Fibroblast of the conjunctiva (primary cell): ENCODE measurements at regions not wholly inside any gene's neighbourhood (a gene's known extent, or its start where the extent isn't known, plus 50 kb on each side); places are given as distances from the start of the nearest gene placed in this dataset.
A peak's percentile ranks its signal among the peaks of the same experiment; 100 is the strongest.

Experiments
- DNase-seq: peaks from one replicate; pipeline ENCODE4 v3.0.0-alpha.2; 2010; ENCODE audit warnings: low read depth

DNA sequence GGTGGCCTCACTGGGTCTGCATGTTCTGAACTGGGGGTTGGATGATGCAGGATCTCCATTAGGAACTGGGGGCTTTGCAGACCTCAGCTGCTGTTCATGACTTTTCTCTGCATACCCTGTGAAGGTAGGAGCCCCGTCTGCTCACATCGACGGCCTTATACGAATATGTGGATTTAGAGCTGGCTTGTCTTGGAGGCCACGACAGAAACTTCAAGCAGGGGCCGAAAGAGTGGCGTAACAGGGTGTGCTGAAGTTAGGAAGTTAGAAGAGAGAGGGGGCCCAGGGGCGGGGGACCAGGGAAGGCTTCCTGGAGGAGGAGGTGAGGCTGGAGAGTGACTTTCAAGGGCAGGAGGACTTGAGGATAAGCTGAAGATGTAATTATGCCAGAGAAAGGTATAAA is 144.9 kb downstream of the TSN start:
- no peak for DNase-seq

DNA sequence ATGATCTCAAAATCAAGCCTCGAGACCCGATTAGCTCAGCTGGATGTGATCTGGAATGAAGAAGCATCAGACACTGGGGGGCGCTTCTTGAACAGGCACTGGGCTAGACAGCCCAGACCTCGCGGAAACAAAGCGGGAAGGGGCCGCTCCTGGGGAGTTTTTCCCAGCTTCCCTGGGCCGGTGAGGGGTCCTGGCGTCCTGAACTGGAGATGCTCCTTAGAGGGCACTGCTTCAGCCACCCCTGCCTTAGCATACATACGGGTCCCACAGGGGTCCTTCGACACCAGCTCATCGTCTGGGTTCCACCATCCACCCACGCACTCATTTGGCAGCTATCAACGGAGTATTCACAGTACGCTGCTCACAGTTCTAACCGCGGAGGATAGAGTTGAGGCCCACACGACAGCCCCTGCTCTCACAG is 146.7 kb downstream of the TSN start:
- DNase-seq: no peak

DNA sequence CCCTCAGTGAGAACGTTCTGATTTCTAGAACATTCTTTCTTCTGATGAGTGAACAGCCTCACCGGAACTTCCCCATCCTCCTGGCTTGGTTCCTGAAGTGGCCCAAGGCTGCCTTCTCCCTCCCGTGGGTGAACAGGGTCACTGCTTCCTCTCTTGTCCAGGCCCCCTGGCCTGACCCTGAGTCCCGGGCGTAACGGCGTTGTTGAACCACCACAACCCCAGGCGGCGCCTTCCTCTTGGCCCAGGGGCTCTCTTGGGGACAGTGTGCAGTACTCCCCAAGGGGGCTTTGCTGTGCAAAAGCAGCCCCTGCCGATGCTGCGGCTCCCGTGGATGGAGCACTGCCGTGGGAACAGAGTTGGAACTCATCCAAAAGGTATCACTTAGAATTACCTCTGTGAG is 147.2 kb downstream of the TSN start:
- DNase-seq: no peak

DNA sequence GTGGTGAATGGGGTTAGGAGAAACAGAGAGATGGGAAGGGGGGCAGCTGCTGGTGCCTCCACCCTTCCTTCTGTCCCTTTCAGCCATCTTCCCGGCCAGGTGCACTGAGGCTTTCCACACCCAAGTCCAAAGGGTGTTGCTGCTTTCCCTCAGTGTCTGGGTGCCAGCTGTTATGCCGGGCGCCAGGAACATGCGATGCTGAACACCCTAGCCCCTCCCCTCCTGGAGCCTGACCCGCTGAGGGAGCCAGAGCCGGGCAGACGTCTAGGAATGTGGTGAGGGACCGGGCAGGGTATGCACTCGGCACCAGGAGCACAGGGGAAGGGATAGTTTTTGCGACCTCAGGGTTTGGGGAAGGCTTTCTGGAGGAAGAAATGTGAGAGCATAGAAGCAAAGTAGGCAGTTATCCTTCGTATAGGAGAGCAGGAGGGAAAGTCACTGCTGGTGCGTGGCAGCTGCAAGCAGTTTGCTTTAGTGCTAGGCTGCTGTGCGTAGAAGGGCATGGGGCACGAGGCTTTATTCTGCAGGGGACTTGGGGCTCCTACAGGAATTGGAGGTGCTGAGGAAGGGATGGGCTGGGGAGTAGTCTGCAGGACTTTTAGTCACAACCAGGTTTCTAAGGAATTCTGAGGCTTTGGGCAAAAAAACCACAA is 147.7 kb downstream of the TSN start:
- DNase-seq: no peak

DNA sequence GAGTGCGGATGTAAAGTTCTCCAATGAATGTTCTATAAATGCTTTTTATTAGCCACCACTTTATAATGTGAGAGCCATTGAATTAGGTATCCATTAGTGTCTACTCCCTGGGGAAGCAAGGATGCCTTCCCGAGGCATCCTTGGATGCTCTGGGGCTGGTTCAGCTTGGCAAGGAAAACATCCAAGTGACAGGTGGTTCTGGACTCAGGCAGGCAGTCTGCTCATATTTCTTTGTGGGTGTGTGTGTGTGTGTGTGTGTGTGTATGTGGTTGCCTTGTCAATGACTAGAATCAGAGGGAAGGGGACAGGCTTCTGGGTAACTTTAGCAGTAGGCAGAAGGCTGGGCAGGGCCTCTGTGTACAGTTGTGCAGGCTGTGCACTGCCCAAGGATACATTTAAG is 149.2 kb downstream of the TSN start:
- DNase-seq: no peak

DNA sequence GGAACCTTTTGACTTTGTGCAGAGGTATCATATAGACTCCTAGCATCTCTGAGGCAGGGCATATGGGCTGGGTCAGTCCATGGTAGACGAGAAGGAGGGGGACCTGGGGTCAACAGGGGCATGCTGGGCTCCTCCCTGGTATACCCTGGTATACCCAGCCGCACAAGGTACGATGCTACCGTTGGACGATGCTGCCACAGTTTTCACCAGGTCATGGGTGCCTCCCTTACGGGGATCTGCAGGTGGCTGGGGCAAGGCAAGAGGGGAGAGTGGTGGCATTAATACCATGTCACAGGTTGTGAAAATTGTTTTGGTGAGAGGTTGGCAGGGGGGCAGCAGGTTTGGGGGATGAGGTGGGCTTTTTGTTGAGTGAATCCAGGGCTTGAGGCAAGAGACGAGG is 149.8 kb downstream of the TSN start:
- DNase-seq: no peak

DNA sequence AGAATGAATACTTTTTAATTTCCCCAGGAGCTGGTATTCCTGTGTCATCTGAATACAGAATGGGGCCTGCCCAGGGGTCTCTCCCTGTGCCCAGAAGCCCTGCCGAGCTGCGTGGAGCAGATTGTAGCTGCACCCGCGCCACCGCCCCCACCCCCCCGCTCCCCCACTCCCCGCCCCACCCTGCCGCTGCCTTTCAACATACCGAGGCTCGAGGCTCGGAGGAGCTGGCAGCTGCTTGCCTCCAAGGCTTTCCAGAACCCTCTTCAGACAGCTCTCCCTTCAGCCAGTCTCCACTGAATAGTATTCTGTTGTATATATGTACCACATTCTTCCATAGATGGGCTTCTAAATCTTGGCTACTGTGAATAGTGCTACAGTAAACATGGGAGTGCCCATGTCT is 150.7 kb downstream of the TSN start:
- no peak for DNase-seq

DNA sequence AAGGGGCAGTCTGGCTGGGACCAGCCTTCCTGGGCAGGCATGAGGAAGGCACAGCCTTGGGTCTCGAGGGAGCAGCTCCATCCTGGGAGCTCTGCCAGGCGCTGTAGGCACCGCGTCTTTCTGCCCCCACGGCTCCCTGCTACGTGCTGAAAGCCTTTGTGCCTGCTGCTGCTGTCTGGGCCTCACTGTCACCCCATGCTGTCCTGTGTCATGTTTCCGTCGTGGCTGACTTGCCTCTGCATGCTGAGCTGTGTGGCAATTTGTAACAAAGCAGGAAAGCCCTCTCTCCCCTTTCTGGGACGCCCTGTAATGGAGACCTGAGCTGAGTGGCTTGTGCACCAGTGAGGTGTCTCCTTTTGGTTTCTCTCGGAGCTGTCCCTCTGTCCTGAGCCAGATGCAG is 152.5 kb downstream of the TSN start:
- DNase-seq: no peak

DNA sequence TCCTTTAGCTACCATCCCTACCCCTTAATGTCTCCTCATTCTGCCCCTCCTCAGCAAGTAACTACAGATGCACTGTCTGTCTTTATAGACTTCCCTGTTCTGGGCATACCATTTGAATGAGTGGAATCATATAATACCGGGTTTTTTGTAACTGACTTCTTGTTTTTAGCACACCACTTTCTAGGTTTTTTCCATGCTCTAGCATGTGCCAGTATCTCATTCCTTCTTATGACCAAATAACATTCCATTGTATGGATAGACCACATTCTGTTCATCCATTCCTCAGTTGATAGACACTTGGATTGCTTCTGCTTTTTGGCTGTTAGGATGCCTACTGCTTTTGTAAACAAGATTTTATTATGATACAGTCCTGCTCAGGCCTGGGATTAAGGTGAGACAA is 154.7 kb downstream of the TSN start:
- no peak for DNase-seq

DNA sequence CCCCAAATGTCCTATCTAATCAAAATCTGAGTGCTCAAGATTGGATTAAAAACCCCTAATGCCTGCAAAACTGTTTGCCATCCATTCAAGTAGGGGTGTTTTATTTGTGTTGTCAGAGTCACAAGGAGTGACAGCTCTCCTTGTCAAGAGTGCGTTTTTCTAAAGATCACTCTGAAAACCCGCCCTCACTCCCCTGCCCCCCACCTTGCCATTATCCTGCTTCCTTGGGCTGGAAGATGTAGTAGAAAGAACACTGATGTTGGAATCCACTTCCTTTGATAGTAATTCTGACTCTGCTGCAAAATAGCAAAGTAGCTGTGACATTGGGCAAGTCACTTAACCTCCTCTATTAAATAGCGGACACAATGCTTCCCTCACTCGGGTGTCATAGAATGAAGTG is 155.6 kb downstream of the TSN start:
- no peak for DNase-seq

DNA sequence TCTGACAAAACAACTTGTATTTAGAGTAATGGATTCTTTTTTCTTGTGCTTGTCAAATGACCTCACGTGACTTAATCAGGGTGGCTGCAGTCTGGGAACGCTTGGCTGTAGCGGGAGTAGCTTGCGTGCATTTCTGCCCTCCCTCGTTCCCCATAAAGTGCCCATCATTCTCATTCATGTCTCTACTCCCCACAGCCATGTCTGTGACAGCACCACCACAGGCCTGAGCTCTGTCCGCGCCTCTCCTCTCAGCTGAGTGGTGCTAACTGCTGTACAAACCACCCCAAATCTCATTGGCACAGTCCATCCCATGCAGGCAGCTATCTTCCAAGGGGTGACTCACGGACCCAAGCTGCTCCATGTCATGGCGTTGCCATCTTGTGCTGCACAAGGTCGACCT is 161.7 kb downstream of the TSN start:
- no peak for DNase-seq

DNA sequence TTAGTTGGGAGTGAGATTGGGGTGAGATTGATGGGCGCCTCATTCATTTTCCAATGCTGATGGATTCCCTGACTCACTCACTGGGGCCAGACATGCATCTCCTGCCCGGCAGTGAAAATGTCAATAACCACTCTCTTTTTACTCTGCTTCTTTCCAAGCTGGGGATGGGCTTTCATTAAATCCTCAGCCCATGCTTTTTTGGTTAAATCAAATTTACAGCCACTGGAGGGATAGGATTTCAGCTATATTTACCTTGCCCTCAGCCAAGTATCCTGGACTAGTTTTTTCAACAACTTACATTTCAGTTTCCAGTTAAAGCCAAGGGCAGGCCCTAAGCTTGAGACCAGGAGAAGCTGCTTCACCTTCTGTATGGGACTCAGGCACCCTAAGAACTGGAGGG is 162.8 kb downstream of the TSN start:
- no peak for DNase-seq

DNA sequence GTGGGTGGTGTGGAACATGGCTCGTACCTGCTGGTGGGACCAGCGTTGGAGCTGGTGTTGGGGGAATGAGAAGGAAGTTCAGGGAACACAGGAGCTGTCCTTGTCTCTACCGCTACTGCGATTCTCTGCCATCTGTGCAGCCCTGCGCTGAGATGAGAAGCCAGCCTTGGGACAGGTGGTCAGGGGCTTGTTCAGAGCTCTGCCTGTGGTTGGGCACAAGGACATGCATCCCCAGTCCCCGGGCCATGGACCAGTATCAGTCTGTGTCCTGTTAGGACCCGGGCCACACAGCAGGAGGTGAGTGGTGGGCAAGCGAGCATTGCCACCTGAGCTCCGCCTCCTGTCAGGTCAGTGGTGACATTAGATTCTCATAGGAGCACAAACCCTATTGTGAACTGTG is 164.4 kb downstream of the TSN start:
- no peak for DNase-seq

DNA sequence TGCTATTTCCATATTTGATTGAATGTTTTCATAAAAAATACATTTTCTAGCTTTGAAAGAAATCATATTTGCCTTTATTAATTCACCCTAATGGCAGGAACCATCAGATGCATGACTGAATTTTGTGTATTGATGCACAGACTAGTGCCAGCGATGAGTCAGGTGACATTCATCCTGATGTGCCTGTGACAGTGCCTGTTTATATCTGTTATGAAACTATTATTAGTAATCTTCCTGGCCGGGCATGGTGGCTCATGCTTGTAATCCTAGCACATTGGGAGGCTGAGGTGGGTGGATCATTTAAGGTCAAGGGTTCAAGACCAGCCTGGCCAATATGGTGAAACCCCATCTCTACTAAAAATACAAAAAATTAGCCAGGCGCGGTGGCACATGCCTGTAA is 170.0 kb downstream of the TSN start:
- DNase-seq: no peak

DNA sequence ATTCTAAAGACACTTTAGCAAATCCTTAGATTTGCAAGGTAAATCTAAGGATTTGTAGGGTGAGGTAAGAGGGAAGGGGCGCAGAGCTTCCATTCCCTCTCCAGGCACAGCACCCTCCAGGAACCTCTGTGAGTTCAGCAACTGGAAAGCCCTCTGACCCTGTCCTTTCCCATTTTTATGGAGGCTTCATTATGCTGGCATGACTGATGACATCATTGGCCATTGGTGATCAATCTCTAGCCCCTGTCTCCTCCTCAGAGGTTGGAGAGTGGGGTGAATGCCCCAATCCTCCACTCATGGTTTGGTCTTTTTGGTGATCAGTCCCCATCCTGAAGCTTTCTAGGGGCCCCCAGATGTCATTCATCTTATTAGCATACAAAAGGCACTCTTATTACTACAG is 187.8 kb downstream of the TSN start:
- DNase-seq: no peak

DNA sequence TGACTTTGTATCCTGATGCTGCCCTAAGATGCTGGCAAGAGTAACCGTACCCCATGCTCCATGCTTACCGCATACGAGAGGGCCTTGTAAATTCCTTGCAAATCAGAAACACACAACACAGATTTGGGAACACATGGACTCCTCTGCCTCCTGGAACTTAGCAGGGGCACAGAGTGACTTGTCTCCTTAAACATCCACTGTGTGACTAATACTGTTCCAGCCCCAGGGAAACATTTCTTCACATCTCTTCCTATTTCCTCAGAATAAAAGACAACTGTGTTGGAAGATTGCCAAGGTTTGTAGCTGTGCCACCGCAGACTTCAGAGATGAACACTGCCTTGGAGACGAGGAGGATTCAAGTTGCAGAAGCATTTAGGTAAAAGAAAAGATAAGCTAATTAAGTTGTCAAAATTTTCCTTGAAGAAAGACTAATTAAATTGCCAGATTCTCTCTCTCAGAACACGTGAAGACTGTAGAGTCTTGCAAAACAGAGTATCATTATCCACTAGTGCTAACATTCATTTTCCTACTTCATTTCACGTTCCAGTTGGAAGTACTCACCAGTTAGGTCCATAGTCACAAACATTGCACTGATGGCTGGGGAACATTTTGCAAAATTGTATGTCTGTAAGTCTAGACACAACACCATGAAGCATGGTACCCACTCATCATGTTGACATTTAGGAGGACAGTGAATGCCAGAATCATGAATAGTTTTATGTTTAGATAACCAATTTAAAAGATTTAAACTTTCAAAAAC is 188.8 kb downstream of the TSN start:
- peak; percentile 76 for DNase-seq

DNA sequence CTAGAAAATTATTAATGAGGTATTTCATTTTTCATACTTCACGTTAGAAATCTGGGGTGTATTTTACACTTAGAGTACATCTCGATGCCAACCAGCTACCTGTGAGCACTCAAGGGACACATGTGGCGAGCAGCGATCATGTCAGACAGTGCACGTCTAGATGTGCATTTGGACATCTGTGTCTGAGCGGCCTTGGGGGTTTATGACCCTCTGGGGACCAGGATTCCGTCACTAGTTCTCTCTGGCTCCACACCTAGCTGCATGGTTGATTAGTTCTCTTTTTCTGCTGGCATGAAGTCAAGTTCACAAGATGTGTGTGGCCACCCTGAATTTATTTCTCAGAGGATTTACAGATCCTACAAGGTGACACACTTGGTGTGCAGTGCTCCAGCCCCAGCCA is 192.2 kb downstream of the TSN start:
- DNase-seq: no peak

DNA sequence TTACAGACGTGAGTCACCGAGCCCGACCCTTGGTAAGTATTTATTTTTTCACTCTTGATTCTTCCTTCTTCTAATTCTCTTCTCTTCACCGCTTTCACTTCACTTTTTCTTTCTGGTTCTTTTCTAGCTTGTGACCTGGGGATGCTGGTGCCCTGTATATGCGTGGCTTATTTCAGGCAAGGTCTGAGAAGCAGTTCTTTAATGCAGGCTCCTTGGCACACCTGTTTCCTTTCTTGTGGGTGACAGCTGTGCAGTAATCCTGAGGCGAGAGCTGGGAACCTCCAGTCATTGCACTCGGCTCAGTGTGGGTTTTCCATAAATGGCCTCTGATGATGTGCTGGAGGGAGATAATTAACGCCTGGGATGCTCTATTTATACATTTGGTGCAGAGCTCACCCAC is 193.8 kb downstream of the TSN start:
- DNase-seq: no peak

DNA sequence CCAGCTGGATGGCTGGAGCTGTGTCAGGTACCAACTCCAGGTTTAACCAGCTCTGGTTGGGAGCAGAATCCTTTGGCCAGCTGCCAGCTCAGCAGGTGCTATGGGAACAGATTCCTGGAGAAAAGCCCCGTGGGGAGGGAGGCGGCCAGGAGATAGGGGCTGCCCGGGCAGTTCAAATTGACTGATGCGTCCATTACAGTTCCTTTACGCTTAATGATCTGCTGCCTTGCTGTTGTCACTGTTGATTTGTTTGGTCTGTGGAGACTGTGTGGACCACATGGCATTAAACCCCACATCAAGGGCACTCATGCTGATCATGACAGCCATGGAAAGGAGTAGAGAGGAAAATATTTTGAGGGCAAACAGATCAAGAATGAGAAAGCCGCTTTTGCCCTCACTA is 200.0 kb downstream of the TSN start:
- no peak for DNase-seq

DNA sequence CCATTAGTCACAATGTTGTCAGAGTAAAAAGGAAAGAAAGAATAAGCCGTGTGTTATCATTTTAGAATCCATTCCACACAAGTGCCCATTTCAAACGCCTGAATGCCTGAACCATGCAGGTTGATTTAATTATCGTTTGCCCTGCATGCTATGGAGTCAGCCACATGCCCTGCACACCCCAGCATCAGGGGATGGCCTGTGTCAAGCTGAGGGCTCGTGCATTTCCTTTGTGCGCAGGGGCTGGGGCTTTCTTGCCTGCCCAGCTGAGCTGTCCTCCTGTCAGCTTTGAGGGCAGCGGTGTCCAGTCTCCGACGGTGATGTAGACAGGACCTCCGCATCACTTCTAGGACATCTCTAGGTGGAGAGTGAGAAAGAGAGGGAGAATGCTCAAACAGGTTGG is 200.4 kb downstream of the TSN start:
- DNase-seq: no peak

DNA sequence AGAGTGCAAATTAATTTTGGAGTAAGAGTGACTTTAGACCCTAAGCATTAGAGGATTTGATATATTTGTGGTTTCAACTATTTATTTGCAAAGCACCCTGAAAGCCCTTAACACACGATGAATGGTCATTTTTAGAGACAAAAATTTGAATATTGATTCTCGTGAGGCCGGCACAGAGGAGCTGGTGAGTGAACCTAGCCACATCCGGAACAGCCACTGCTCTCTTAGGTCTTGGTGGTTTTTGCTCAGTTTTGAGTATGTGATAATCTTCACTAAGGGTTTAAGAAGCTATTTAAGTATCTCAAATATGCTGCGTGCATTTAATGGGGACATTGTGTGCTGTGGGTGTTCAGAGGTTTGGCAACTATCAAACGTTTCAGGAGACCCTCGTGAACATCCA is 204.8 kb downstream of the TSN start:
- no peak for DNase-seq

DNA sequence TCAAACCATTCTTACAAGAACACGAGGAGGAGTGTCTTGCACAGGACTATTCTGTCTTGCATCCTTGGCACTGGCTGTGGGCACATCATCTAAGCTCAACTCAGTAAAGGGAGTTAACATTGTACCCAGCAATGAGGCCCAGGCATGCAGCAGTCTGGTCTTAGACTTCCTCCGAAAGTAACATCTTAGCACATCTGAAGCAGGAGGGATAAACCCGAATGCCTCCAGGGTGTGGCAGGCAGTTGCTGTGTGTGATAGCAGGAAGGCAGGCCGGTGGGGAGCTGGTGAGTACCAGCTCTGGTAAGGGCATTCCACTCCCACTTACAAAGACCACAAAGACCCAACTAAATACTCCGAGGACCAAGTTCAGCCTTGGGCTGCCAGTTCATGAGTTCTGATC is 206.3 kb downstream of the TSN start:
- DNase-seq: no peak

DNA sequence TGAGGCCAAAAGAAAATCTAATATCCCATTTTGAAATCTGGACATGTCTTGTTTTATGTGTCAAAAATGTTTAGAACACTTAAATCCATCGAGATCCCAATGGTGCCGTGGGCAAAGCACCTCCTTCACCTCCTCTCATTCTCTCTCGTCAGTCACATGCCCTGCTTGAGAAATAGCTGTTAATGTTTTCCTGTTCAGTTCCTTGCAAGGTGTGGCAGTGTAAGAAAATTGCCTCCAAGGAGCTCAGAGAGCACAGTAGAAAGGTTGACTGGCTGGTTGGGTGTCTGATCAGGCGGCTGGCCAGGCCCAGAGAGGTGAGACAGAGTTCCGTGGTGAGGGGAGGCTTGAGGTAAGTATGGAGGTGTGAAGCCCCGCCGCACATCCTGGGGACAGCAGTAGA is 210.2 kb downstream of the TSN start:
- DNase-seq: no peak

DNA sequence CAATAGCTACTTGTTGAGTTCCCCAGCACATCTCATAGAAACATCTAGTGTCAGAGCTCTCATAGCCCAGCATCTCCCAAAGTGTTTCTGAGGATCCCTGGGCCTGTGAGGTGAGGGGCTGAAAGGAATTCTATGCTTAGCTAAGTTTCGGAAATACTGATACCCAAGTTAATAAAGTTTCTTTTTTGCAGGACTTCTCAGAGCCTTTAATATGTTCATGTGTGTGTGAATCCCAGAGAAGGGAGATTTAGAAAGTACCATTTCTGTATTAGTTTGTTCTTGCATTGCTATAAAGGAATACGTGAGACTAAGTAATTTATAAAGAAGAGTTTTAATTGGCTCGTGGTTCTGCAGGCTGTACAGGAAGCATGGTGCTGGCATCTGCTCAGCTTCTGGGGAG is 211.2 kb downstream of the TSN start:
- no peak for DNase-seq
